ENCODE measurements at regions not wholly inside any gene's neighbourhood (a gene's known extent, or its start where the extent isn't known, plus 50 kb on each side); places are given as distances from the start of the nearest gene placed in this dataset.

- no peak for TF ChIP-seq ZFX (IDR thresholded peaks at IDR 0.05; ENCODE audit: borderline replicate concordance)
- TF ChIP-seq, protein P1, sequence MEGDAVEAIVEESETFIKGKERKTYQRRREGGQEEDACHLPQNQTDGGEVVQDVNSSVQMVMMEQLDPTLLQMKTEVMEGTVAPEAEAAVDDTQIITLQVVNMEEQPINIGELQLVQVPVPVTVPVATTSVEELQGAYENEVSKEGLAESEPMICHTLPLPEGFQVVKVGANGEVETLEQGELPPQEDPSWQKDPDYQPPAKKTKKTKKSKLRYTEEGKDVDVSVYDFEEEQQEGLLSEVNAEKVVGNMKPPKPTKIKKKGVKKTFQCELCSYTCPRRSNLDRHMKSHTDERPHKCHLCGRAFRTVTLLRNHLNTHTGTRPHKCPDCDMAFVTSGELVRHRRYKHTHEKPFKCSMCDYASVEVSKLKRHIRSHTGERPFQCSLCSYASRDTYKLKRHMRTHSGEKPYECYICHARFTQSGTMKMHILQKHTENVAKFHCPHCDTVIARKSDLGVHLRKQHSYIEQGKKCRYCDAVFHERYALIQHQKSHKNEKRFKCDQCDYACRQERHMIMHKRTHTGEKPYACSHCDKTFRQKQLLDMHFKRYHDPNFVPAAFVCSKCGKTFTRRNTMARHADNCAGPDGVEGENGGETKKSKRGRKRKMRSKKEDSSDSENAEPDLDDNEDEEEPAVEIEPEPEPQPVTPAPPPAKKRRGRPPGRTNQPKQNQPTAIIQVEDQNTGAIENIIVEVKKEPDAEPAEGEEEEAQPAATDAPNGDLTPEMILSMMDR (IDR thresholded peaks at IDR 0.05): no peak
These were observed 52.5 kb upstream of the PDE8B start for GRCh38 chr5:77157732-77158532.
